DMS53 (cell line): ENCODE measurements at regions not wholly inside any gene's neighbourhood (a gene's known extent, or its start where the extent isn't known, plus 50 kb on each side); places are given as distances from the start of the nearest gene placed in this dataset.
A peak's percentile ranks its signal among the peaks of the same experiment; 100 is the strongest.

Source experiments
- DNase-seq: peaks from one replicate; lab custom pipeline; 2025; lab: John Stamatoyannopoulos, UW

DNA sequence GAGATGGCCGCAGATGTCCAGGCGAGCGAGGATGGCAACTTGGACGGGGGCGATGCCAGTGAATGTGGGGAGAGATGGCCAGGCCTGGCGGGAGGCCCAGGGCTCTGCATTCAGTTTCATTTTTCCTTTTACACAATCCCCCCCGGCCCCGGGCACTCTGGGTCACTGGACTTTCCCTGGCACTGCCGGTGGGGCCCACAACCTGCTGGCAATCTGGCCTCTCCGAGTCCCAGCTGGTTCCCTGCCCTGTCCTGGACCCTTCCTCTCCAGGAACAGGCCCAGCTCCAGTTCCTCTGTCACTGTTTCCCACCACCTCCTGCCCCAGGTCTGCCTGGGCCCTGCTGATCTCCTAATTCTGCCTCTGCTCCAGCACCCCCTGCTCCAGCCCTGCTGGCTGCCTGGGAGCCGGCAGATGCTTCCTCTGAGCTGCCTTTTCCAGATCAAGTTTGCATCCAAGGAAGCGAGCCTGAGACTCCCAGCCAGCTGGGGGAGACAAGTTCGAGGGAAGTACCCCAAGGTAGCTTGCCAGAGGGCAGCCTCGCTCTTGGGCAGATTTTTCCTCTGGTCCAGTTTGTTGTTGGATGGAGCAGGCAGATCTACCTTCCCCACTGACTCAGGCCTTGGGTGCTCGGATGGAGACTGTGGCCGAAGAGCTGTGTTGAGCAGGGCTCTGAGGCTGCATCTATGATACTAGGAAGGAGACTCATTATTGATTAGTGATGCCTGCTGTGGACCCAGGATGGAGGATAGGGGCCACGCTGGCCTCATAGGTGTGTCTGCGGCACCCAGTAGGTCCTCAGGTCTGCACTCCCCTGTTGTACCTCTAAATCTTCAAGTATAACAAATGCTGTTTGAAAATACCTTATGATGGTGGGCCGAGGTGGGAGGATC lies 83.2 kb downstream of the CEBPB start:
- DNase-seq: no peak

DNA sequence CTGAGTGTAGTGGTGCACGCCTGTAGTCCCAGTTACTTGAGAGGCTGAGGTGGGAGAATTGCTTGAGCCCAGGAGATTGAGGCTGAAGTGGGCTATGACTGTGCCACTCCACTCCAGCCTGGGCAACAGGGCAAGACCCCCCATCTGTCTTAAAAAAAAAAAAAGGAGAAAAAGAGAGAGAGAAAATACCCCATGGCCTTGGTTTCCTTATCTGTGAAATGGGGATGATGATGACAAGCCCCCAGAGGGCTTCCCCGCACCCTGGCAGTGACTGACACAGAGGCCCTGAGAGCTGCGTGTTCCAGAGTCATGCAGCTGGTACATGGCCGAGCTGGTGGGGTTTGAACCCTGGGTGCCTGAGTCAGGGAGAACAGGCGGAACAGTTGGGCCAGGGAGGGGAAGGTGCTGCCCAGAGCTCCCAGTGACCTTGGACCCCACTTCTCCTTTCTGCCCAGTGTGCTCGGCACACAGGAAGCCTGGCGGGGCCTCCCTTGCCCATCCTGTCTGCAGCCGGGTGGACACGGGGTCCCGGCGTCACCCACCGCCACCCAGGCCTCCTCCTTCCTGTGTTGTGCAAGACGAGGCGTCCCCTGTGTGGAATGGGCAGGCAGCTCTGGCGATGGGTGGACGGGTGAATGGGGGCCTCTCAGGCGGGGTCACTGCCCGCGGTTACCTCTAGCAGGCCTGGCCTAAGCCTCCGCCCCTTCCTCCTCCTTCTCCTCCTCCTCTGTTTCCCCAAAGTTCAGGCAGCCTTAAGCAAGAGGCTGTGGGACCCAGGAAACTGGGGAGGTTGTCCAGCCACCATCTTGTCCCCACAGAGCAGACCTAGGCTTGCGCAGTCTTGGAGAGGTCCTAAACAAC lies 84.2 kb downstream of the CEBPB start:
- DNase-seq: no peak

DNA sequence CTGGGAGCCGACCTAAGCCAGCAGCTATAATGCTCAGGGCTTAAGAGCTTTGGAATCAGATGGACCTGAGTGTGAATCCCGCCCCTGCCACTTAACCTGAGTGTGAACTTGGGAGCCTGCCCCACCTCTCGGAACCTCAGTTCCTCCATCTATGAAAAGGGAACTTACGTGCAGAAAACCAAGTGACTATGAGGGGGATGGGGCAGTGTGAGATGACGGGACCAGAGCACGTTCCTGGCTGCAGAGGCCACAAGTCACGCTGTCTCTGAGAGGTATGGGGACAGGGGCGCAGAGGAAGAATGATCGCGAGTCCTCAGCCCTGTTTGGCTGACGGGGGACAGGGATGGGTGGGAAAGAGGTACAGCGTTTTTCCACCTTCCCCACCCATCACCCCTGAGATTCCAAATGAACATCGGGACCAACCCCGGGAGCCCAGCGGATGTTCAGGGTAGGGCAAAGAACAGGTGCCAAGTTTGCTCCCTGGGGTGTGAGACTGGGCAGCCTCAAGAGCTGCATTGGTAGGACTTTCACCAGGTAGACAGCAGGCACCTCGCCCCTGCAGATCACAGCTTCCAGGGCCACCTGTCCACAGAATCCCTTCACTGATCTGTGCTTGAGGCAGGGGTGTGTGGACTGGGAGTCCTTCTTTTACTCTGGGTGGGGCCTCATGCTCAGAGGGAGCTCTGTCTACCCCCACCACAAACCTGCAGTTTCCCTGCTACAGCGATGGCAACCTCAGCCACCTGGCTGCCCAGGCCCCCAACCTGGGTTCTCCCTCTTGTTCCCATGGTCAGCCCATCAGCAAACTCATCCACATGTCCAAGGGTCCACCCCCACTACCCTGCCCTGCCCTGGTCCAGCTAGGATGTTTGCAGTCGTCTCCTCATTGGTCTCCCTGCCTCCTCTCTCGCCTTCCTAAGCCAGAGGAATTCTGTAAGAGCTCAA lies 85.8 kb downstream of the CEBPB start:
- DNase-seq: no peak

DNA sequence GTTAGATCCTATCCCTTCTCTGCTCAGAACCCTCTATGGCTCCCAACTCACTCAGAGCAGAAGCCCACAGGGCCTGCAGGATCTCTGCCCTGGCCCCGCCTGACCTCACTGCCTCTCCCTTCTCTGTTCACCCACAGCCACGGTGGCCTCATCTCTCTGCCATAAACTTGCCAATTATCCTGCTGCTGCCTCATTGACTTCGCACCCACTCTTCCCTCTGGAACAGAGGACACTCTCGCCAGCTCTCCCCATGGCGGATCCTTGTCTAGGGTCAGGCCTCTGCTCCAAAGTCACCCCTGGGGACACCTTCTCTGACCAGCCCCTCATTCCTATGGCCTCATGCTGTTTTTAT lies 86.4 kb downstream of the CEBPB start:
- no peak for DNase-seq

DNA sequence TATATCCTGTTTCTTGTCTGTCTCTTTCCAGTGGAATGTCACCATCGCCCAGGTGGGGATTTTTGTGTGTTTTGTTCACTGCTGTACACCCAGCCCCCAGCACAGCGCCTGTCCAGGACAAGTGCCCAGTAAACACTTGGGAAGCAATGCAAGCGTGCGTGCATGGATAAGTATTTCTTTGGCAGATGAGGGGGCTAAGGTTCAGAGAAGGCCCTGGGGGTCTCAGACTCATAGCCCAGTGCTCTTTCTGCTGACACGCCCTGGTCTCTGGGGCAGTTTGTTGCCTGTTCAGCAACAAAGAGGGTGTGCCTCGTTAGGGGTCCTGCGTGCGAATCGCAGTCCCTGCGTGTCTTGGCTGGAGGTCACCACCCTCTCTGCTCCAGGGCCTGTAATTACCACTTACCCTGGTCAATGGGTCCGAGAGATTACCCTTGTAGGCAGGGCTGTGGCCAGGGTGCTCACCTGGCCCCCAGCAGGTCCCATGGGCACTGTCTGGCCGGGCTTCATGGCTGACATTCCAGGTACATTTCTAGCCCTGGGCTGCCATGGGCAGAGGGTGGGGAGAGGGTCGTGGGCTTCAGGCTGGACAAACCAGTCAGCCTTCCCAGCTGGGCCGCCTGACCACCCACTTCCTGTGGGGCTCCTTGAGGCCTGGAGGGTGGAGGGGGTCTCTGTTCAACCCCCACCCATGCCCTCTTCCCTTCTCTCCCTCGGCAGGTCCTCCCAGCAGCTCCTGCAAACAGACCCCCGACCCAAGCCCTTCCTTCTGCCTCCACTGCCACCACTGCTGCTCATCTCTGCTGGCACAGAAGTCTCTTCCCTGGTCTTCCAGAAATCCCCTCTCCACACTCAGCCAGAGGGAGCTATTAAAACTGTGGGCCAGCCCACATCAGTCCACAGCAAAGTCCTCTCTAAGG lies 87.1 kb downstream of the CEBPB start:
- DNase-seq: peak; percentile 41

DNA sequence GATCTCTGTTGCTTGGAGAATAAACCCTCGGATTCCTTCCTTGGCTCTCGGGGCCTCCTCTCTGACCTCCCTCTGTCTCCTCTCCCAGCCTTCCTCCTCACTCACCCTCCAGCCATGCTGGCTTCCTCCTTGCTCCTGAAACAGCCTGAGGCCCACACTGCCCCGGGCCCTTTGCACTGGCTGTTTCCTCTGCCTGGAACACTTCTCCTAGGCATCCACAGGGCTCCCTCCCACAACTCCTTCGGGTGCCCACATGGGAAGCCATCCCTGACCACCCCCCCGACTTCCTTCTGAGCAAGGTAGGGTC lies 87.7 kb downstream of the CEBPB start:
- DNase-seq: no peak

DNA sequence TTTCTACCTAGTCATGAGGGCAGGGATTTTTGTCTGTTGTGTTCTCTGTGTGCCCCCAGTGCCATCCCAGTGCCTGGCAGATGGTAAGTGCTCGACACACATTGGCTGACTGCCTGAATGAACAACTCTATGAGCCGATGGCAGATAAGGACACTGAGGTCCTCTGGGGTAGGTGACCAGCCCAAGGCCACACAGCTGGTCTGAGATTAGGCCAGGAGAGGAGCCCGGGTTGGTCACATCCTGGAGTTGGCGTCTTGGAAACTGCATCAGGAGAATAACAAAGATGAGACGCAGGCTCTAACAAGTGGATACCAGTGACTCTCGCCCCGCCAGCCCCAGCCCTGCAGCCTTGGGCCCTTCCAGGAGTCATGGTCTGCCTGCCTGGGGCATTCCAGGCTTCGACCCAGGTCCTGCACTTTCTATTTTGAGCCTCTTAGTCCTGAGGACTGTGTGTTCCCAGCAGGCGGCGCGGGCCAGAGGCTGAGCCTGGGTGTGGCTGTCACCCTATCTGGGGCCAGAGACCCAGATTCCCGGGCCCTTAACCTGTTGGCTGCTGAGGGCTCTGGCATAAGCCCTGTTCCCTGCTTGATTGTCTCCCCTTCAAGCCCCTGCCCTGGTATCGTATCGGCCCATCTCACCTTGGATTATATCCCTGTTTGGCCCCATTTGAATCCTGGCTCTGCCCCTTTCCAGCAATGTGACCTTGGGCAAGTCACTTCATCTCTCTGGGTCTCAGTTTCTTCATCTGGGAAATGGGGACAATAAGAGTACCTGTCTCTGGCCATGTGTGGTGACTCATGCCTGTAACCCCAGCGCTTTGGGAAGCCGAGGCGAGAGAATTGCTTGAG lies 88.3 kb downstream of the CEBPB start:
- DNase-seq: no peak

DNA sequence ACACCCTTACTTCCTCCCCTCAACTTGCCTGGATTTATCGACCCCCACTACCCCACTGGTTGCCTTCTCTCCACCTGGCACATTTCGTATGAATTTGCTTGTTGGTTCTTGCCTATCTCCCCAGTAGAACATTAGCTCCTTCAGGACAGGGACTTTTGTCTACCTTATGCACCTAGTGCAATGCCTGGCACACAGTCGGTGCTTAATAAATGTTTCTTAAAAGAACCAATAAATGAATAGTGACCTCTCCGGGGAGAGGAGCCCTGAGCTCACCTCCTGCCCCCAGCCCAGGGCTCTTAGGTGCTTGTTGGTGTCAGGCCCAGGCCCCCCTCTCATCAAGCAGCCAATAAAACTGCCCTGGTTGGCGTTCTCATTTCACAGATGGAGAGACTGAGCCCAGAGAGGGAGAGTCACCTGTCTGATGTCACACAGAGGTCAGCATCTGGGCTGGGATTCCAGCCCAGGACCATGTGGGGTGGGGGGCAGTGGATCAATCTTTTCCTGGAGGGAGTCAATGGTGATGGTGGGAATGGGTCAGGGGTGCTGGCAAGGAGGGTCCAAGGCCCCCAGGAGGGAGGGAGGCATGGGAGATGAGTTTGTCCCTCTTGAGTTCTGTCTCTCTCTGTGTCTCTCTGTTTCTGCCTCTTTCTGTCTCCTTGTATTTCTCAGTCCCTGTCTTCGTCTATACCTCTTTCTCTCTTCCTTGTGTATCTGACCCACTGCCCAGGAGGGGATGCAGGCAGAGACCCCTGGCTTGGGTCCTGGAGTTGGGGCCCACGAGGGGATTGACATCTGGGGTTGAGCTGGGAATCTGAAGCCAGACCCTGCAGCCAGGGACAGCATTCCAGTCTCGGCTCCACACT lies 89.6 kb downstream of the CEBPB start:
- DNase-seq: no peak

DNA sequence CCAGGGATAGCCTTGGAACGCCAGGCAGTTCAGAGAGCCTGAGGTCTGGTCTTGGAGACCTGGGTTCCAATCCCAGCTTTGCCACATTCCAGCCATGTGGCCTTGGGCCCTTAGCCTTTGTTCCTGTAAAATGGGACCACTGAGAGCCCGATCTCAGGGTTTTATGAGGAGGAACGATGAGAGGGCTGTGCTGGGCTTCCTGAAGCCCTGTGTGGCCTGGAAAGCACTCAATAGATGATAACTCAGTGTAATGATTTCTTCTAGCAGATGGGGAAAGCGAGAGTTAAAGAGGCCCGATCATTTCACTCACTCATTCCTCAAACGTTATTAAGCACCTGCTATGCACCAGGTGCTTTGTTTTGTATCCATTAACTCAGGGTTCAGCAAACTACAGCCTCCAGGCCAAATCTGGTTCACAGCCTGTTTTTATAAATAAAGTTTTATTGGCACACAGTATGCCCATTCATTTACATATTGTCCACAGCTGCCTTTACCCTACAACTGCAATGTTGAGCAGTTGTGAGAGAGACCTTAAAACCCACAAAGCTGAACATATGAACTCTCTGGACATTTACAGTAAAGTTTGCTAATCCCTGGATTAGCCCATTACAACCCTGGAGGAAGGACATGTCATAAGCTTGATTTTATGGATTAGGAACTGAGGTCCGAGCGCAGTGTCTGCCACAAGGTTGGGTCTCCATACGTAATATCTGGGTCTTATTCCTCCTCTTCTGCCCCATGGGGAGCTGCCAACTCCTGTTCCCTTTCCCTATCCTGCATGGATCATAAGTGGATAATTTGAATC lies 90.4 kb downstream of the CEBPB start:
- no peak for DNase-seq

DNA sequence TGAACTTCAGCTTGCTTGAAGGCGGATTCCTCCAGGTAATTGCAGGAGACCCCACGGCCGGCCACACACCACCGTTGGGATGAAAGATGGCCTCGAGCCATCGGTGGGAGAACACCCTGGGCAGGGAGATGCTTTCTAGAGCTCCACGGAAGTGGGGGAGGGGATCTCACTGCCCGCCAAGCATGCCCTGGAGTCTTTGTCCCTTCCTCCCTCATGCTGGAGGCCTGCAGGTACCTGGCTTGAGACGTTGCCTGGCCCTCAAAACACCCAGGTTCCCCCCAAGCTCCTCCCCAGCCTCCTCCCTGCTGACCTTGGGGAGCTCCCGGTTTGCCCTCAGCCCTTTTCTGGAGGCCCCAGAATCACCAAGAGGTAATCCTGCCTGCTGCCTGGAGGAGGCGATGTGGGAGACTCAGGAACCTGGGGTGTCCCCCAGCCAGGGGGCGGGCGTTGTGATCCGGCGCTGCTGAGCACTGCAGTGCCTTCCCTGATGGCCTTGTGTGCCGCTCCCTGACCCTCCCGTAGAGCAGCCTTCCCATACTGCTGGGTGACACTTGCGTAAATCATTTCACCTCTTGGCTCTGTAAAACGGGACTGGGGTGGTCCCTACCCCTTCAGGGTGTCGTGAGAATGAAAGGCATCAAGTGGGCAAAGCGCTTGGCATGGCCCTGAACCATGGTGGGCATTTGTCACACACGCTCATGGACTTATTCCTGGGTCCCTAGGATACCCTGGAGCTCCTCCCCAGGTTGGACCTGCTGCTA lies 91.4 kb downstream of the CEBPB start:
- DNase-seq: peak; percentile 20

DNA sequence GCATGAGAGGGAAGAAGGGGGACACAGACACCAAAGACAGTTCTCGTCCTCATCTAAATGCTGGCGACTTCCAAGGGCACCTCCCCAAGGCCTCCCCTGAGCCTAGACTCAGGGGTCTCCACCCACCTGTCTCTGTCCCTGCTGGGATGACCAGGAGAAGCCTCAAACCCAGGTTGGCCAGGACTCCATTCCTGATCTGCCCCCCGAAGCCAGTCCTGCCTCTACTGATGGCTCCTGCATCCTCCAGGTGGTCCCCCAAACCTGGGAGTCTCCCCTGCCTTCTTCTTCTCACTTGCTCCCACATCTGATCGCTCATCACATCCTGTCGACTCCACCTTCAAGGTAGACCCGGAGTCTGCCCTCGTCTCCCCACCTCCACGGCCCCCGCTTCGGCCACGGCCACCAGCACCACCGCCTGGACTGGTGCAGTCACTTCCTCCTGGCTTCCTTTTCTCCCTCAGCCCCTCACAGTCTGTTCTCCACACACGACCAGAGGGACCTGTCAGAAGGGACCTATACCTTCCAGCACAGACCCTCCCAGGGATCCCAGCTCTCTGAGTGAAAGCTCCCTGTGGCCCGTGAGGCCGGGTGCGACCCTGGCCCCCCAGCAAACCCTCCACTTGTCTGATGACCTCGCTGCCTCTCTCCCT lies 92.1 kb downstream of the CEBPB start:
- no peak for DNase-seq

DNA sequence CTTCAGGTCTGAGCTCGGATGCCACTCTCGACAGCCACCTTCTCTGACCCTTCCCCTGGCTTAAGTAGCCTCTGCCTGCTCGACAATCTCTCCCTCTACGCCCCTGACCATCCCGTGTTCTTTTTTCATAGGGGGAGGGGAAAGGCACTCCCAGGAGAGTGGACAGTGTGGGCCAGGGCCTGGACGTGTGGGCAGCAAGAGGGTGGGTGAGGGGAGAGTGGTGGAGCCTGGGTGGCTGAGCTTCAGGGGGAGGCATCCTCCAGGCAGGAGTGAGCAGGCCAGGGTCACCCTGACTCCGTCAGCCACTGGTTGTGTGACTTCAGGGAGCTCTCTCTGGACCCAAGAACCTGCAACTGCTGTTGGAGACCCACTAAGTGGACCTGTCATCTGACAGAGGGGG lies 92.7 kb downstream of the CEBPB start:
- DNase-seq: no peak

DNA sequence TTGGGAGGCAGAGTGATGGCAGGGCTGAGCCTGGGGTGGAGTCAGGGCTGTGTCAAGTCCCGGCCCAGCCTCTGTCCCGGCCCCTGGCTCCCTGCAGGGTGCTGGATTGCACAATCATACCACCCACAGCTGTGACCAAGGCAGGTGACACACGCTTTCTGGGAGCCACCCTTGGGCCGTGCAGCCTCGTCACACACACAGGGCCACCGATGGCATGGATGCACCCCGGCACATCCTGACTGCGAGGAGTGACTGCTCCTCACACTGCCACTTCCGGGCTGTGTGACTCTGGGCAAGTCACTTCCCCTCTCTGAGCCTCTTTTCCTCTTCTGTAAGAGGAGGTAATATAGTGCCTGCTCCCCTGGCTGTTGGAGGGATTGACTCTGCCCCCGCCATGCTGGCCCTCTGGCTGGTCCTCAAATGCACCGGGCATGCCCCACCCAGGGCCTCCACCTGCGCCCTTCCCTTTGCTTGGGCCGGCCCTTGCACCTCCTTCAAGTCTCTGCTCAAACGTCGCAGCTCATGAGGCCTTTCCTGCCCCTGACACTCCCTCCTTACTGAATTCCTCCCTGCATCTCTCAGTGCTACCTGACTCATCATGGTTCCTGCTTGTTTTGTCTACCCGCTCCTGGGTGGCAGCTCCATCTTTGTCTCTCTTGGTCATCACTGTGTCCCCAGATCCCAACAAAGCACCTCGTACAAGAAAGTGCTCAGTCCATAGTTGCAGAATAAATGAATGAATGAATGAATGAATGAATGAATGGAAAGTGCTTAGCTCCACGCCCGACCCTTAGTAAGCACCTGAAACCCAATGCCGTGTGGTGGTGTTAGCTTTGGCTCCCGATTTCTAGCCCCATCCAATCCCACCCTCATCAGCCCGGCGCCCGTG lies 93.5 kb downstream of the CEBPB start:
- no peak for DNase-seq

DNA sequence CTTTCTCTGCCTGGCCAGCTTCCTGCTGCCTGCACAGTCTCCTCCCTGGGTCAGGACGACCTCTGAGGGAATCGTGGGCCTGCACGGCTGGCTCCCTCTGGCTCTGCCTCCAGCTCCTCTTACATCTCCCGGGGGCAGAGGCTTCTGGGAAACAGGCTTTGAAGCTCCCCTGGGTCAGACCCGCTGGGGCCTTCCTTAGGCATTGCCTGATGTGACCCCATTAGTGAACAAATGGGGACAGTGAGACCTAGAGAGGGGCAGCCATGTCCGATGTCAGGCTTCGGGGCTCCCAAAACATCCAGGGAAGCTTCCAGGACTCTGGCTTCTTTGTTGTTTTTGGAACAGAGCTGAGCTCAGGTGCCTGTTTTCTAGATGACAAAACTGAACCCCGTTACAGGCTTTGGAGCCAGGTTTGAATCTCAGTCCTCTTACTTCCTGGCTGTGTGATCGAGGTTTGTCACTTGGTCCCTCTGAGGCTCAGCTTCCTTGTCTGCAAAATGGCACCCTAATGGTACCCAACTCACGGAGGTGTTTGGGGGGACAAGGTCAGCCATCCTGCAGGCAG lies 94.3 kb downstream of the CEBPB start:
- no peak for DNase-seq

DNA sequence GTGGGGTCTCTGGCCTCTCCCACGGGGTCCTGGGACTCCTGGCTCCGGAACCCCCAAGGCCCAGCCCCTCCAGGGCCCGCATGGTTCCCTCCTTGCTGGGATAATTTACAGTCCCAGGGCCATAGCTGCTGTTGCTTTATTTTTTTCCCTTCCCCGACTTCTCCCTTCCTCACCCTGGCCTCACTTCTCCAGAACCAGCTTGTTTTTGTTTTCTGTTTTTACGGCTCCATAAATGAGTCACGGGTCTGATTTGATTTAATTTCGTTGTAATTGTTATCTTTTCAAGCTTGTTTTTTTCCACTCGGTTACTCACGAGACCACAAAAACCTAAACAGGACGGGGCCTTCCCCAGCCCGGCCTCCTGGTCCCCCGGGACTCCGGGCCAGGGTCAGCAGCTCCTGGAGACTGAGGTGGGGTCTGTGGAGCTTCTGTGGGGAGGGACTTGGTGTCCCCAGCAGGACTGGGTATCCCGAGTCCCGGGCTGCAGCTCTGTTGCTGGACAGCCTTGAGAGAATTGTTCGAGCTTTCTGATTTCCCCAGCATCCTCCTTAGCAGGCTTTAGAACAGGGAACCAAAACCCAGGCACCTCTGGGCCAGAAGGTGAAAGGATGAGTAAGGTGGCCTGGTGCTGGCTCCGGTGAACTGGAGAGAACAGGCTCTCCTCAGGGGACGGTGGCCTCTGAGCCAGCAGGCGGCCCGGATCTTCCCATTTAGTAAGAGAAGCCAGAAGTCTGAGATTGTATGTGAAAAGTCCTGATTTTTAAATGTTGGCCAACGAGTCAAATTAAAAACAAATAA lies 94.9 kb downstream of the CEBPB start:
- no peak for DNase-seq
